Mammary epithelial cell (primary cell): ENCODE measurements at regions not wholly inside any gene's neighbourhood (a gene's known extent, or its start where the extent isn't known, plus 50 kb on each side); places are given as distances from the start of the nearest gene placed in this dataset.

ENCODE experiments used
- EZH2 ChIP-seq: IDR thresholded peaks from 2 replicates; pipeline ENCODE4 v1.6.1; 2012; ENCODE audit warnings: low read length, inconsistent platforms, borderline replicate concordance
- TF ChIP-seq, protein P1 (sequence below), 2 donors: IDR thresholded peaks in 1 of 2; conservative IDR thresholded peaks in 1 of 2; 2 replicates each; pipeline ENCODE4 v1.5.1; 2011 to 2012; ENCODE audit warnings: inconsistent platforms in 2 of 2, low read length in 2 of 2, mild to moderate bottlenecking in 2 of 2, control low read depth in 1 of 2, low read depth in 1 of 2; ENCODE audit not compliant: insufficient read depth in 1 of 2; ENCODE audit errors: extremely low read depth in 1 of 2

DNA sequence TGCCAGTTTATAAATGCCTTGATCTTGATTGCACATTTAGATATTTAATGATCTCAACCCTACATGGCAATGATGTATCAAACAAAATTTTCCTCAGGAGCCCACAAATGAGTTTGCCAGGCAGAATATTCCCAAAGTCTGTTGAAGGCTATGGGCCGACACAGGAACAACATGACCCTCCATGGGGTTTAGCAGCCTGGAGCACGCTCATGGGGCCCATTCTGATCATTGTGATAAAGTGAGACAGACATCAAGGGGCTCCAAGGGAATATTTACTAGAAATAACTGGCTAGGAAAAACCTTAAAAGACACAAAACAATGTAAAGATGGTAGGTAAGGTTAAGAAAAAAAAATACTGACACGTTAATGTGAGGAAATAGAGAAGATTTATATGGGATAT lies 485.4 kb downstream of the PLCL1 start:
- TF ChIP-seq, protein P1, sequence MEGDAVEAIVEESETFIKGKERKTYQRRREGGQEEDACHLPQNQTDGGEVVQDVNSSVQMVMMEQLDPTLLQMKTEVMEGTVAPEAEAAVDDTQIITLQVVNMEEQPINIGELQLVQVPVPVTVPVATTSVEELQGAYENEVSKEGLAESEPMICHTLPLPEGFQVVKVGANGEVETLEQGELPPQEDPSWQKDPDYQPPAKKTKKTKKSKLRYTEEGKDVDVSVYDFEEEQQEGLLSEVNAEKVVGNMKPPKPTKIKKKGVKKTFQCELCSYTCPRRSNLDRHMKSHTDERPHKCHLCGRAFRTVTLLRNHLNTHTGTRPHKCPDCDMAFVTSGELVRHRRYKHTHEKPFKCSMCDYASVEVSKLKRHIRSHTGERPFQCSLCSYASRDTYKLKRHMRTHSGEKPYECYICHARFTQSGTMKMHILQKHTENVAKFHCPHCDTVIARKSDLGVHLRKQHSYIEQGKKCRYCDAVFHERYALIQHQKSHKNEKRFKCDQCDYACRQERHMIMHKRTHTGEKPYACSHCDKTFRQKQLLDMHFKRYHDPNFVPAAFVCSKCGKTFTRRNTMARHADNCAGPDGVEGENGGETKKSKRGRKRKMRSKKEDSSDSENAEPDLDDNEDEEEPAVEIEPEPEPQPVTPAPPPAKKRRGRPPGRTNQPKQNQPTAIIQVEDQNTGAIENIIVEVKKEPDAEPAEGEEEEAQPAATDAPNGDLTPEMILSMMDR (conservative IDR thresholded peaks at IDR 0.05 in 1 of 2, IDR thresholded peaks at IDR 0.05 in 1 of 2; ENCODE audit: extremely low read depth in 1 of 2, insufficient read depth in 1 of 2, low read depth in 1 of 2, low read length in 2 of 2): no peak
- no peak for TF ChIP-seq EZH2
